ENCODE measurements at regions not wholly inside any gene's neighbourhood (a gene's known extent, or its start where the extent isn't known, plus 50 kb on each side); places are given as distances from the start of the nearest gene placed in this dataset.

DNA sequence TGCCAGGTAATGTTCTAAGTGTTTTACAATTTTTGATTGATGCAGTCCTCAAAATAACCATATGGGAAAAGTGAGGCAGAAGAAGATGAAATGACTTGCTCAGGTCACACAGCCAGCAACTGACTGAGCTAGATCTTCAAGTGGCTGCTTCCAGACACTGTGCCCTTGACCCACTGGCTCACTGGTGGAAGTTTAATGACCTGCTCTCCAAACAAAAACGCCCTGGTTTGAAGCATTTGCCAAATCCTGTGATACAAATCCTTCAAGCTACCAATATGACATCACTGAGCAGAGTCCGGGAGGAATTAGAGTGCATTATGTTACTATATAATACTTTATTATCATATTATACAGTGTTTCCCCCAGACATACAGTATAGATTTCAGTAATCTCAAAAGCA, 459.4 kb downstream of the GADD45G start:
- Histone ChIP-seq H4K20me1 (ENCODE audit: insufficient read depth) (no peaks in the 10 kb centered on the region), H3K9me2 (no peaks in the 10 kb centered on the region), H3K9me3 (no peaks in the 10 kb centered on the region), H3K79me2 (ENCODE audit: insufficient read depth) (no peaks in the 10 kb centered on the region), H3K27me3 (ENCODE audit: insufficient read depth) (no peaks in the 10 kb centered on the region), H2AFZ (ENCODE audit: low read depth) (no peak overlapping the region), H3K36me3 (replicated peaks in 1 of 2; ENCODE audit: control insufficient read depth in 1 of 2, insufficient read depth in 2 of 2, low read length in 1 of 2) (no peaks in the 10 kb centered on the region), H3K27ac (ENCODE audit: low read depth in 2 of 2, low read length in 1 of 2) (no peak overlapping the region), H3F3A (replicated peaks; ENCODE audit: insufficient read depth) (no peaks in the 10 kb centered on the region), H3K4me3 (ENCODE audit: low read depth in 2 of 2, low read length in 1 of 2) (no peak overlapping the region), H3K4me1 (ENCODE audit: control insufficient read depth in 1 of 2, insufficient read depth in 2 of 2, low read depth in 1 of 2, low read length in 1 of 2) (no peaks in the 10 kb centered on the region), H3K9ac (no peak overlapping the region), H3K4me2 (no peak overlapping the region)
- ChIA-PET CTCF (interaction anchor here (0.6 to 1.6 kb wide), 4 partner anchors 10 to 659 kb away, joined by 3 to 4 read pairs (median 4); no protein-coding TSS in a partner anchor), POLR2A (no interaction called here)
- 36% methylated on average over 2 of the region's 2 CpGs for WGBS (ENCODE audit: low lambda C conversion rate)
- DNase-seq, result no peak
- TF ChIP-seq RXRA (IDR thresholded peaks at IDR 0.05; ENCODE audit: borderline replicate concordance, low read depth), result no peak
- no peak for TF ChIP-seq CTCF (IDR thresholded peaks at IDR 0.05)
- TF ChIP-seq YY1 (IDR thresholded peaks at IDR 0.05; ENCODE audit: low read depth), result no peak
- TF ChIP-seq TCF12 (IDR thresholded peaks at IDR 0.05), result no peak
- no peak for TF ChIP-seq TEAD4 (IDR thresholded peaks at IDR 0.05; ENCODE audit: borderline replicate concordance, insufficient read depth)
- TF ChIP-seq TAF1 (IDR thresholded peaks at IDR 0.05; ENCODE audit: borderline replicate concordance, low read depth, low read length), result no peak
- TF ChIP-seq ELF1 (IDR thresholded peaks at IDR 0.05), result no peak
- TF ChIP-seq, protein P1, sequence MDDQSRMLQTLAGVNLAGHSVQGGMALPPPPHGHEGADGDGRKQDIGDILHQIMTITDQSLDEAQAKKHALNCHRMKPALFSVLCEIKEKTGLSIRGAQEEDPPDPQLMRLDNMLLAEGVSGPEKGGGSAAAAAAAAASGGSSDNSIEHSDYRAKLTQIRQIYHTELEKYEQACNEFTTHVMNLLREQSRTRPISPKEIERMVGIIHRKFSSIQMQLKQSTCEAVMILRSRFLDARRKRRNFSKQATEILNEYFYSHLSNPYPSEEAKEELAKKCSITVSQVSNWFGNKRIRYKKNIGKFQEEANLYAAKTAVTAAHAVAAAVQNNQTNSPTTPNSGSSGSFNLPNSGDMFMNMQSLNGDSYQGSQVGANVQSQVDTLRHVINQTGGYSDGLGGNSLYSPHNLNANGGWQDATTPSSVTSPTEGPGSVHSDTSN (IDR thresholded peaks at IDR 0.05), result no peak
- TF ChIP-seq FOSL2 (IDR thresholded peaks at IDR 0.05; ENCODE audit: borderline replicate concordance, low read depth), result no peak
- no peak for TF ChIP-seq GABPA (IDR thresholded peaks at IDR 0.05; ENCODE audit: low read depth)
- no peak for TF ChIP-seq EP300 (IDR thresholded peaks at IDR 0.05; ENCODE audit: borderline replicate concordance in 1 of 2, low read depth in 1 of 2, low read length in 1 of 2)
- TF ChIP-seq RFX5 (IDR thresholded peaks at IDR 0.05; ENCODE audit: low read length), result no peak
- no peak for TF ChIP-seq MEF2A (IDR thresholded peaks at IDR 0.05; ENCODE audit: borderline replicate concordance, low read depth)
- no peak for TF ChIP-seq GATA2 (CRISPR knock-in tag; IDR thresholded peaks at IDR 0.05)
- no peak for TF ChIP-seq RCOR1 (IDR thresholded peaks at IDR 0.05; ENCODE audit: low read length)
- TF ChIP-seq POLR2AphosphoS5 (IDR thresholded peaks at IDR 0.05; ENCODE audit: low read depth, low read length), result no peak

GRCh38 chr9:90064971-90065370, 460.2 kb downstream of the GADD45G start:
- ChIA-PET CTCF (interaction anchor here (1.0 to 1.6 kb wide), 2 partner anchors 9 to 12 kb away, joined by 4 read pairs; no protein-coding TSS in a partner anchor), POLR2A (no interaction called here)
- Histone ChIP-seq H2AFZ (ENCODE audit: low read depth) (no peak overlapping the region), H3K9ac (no peak overlapping the region), H3K27me3 (ENCODE audit: insufficient read depth) (no peaks in the 10 kb centered on the region), H3K4me3 (ENCODE audit: low read depth in 2 of 2, low read length in 1 of 2) (no peak overlapping the region), H3K9me2 (no peaks in the 10 kb centered on the region), H3K79me2 (ENCODE audit: insufficient read depth) (no peaks in the 10 kb centered on the region), H3K4me2 (no peak overlapping the region), H3K9me3 (no peaks in the 10 kb centered on the region), H3K4me1 (ENCODE audit: control insufficient read depth in 1 of 2, insufficient read depth in 2 of 2, low read depth in 1 of 2, low read length in 1 of 2) (no peaks in the 10 kb centered on the region), H4K20me1 (ENCODE audit: insufficient read depth) (no peaks in the 10 kb centered on the region), H3K36me3 (replicated peaks in 1 of 2; ENCODE audit: control insufficient read depth in 1 of 2, insufficient read depth in 2 of 2, low read length in 1 of 2) (no peaks in the 10 kb centered on the region), H3F3A (replicated peaks; ENCODE audit: insufficient read depth) (no peaks in the 10 kb centered on the region), H3K27ac (ENCODE audit: low read depth in 2 of 2, low read length in 1 of 2) (no peak overlapping the region)
- DNase-seq, result no peak
- TF ChIP-seq MEF2A (IDR thresholded peaks at IDR 0.05; ENCODE audit: borderline replicate concordance, low read depth) (no peak), EP300 (IDR thresholded peaks at IDR 0.05; ENCODE audit: borderline replicate concordance in 1 of 2, low read depth in 1 of 2, low read length in 1 of 2) (no peak), TEAD4 (IDR thresholded peaks at IDR 0.05; ENCODE audit: borderline replicate concordance, insufficient read depth) (no peak)
- TF ChIP-seq, protein P1 (IDR thresholded peaks at IDR 0.05), result no peak
- WGBS (ENCODE audit: low lambda C conversion rate), result 34% methylated on average over 3 of the region's 3 CpGs

Data from SK-N-SH (cell line).